ENCODE measurements at regions not wholly inside any gene's neighbourhood (a gene's known extent, or its start where the extent isn't known, plus 50 kb on each side); places are given as distances from the start of the nearest gene placed in this dataset.

DNA sequence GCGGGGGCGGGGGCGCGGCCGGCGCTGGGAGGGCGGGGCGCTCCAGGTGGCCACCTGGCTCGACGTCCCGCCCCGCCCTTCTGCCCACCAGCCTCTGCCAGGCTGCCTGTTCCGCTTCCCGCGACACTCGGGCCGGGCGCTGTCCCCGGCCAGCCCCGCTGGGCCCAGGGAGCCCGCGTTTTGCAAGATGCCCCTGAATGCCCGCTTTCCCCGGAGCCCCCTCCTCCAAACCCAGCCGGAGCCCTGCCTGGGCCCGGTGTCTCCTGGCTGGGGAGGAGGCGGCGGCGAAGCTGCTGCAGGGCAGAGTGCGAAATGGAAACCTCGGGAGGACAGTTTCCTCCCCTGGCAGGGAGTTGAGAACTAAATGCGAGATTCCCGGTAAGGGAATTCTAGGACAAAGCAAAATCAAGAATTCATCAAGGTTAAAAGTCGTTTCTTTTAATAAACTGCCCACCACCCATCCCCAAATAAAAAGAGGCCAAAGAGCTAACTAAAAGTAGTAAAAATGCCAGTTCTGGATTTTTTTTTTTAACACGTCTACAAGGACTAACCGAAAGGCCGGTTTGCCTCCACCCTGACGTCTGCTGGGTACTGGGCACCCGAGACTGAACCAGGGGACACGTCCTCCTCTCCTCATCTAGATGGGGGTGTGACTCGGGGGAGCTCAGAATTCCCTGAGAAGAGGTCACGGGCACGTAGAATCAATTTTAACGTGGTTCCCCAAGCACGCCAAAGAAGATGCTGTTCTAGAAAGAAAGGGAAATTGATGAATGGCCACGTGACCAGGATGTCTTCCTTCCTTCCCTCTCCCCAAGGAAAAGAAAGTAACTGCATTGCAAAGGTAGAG is 200.4 kb upstream of the NFE2L3 start:
- no TSS peak for BruUV-seq (replicated peaks)
- Histone ChIP-seq H3K79me2 (ENCODE audit: control insufficient read depth, insufficient read depth, low read length) (no peaks in the 10 kb centered on the region), H3K4me2 (ENCODE audit: insufficient read depth, low read length) (peak overlapping the region; percentile 50), H3K4me1 (ENCODE audit: control insufficient read depth, extremely low read depth, insufficient read depth, low read length) (peaks cover 6% of the 10 kb centered on the region), H3K9me3 (replicated peaks; ENCODE audit: control insufficient read depth, insufficient read depth, low read length) (no peaks in the 10 kb centered on the region), H2AFZ (ENCODE audit: low read depth, low read length) (peak overlapping the region; percentile 73), H3K4me3 (replicated peaks in 1 of 3; ENCODE audit: insufficient read depth in 1 of 3, low read depth in 1 of 3, low read length in 3 of 3) (peak overlapping the region; percentile 15 to 43 (median 40)), H3K9ac (replicated peaks; ENCODE audit: extremely low read depth, insufficient read depth, low read length) (no peak overlapping the region), H3K9me1 (replicated peaks; ENCODE audit: control insufficient read depth, extremely low read depth, insufficient read depth, low read length) (no peaks in the 10 kb centered on the region), H3K27ac (ENCODE audit: insufficient read depth, low read depth, low read length) (no peak overlapping the region), H3K27me3 (ENCODE audit: control insufficient read depth in 2 of 2, insufficient read depth in 2 of 2, low read length in 2 of 2) (peaks cover 33 to 37% of the 10 kb centered on the region in 2 experiments), H3K36me3 (ENCODE audit: control insufficient read depth in 2 of 2, extremely low read depth in 1 of 2, insufficient read depth in 2 of 2, low read length in 2 of 2) (no peaks in the 10 kb centered on the region), H4K20me1 (replicated peaks; ENCODE audit: control insufficient read depth, extremely low read depth, insufficient read depth, low read length) (no peaks in the 10 kb centered on the region)
- DNase-seq (ENCODE audit: low read depth, low spot score) (no peak), FAIRE-seq (no peak)
- ChIA-PET CTCF (interaction anchor here (1.2 kb wide), 1 partner anchor 418 kb away, joined by 3 read pairs; no protein-coding TSS in a partner anchor), POLR2A (interaction anchor here (0.6 kb wide), 1 partner anchor 21 kb away, joined by 3 read pairs; no protein-coding TSS in a partner anchor)
- intact Hi-C loops (cut with micrococcal nuclease) (loop anchor here (5.0 kb wide), 1 partner anchor 201 kb away; the partner anchor contains the start of gene NFE2L3), dilution Hi-C loops (cut with MboI; ENCODE audit: extremely low pct_ligation_motif_present, low sequenced_read_pairs) (no loop called here)
- TF ChIP-seq EZH2 (IDR thresholded peaks at IDR 0.05; ENCODE audit: borderline replicate concordance, low read depth, low read length, severe bottlenecking) (no peak), POLR2A (IDR thresholded peaks at IDR 0.05; ENCODE audit: low read depth, low read length) (no peak), POLR2AphosphoS5 (IDR thresholded peaks at IDR 0.05; ENCODE audit: insufficient read depth, low read depth, low read length) (no peak), GATA2 (IDR thresholded peaks at IDR 0.05; ENCODE audit: insufficient read depth, insufficient read length, low read depth, low read length) (no peak), MYC (IDR thresholded peaks at IDR 0.05; ENCODE audit: low read depth, low read length) (no peak), CTCF (IDR thresholded peaks at IDR 0.05; ENCODE audit: extremely low read depth in 1 of 2, insufficient read depth in 1 of 2, low read depth in 1 of 2, low read length in 2 of 2) (no peak), FOS (IDR thresholded peaks at IDR 0.05; ENCODE audit: borderline replicate concordance, insufficient read depth, low read length) (no peak), JUN (IDR thresholded peaks at IDR 0.05; ENCODE audit: borderline replicate concordance, insufficient read depth, insufficient read length, low read depth) (no peak)
- TF ChIP-seq, protein P1, sequence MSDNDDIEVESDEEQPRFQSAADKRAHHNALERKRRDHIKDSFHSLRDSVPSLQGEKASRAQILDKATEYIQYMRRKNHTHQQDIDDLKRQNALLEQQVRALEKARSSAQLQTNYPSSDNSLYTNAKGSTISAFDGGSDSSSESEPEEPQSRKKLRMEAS (IDR thresholded peaks at IDR 0.05; ENCODE audit: insufficient read depth, insufficient read length): no peak
